ENCODE measurements at regions not wholly inside any gene's neighbourhood (a gene's known extent, or its start where the extent isn't known, plus 50 kb on each side); places are given as distances from the start of the nearest gene placed in this dataset.

DNA sequence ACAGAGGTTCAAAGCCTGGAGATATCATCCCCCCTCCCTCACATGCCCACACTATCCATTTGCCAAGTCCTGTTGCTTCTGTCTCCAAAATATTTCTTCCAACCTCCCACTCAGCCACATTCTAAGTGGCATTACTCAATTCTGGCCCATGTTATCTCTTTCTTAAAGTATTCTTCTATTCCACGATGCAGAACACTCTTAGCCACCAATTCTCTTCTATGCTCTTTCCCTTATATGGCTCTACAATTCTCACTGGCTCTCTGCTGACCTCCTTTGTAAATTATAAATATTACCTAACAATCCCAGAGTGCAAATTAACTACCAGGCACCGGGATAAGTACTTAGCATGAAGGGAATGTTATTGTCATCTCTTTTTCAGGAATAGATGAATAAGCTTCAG is 82.4 kb downstream of the KCNJ2 start:
- Histone ChIP-seq H3K79me2 (ENCODE audit: control insufficient read depth in 1 of 2, insufficient read depth in 2 of 2, low read length in 2 of 2) (no peaks in the 10 kb centered on the region), H3K18ac (ENCODE audit: extremely low read depth, low read length) (no peak overlapping the region), H2BK120ac (replicated peaks; ENCODE audit: low read depth, low read length) (no peak overlapping the region), H3K4me2 (ENCODE audit: insufficient read depth in 1 of 2, low read depth in 2 of 2, low read length in 2 of 2) (no peak overlapping the region), H2BK5ac (ENCODE audit: low read depth, low read length) (no peak overlapping the region), H4K91ac (replicated peaks; ENCODE audit: insufficient read length, low read length) (no peak overlapping the region), H2AFZ (ENCODE audit: low read length) (no peak overlapping the region), H3K27ac (ENCODE audit: low read depth, low read length) (no peak overlapping the region), H3K36me3 (ENCODE audit: control insufficient read depth in 2 of 4, insufficient read depth in 4 of 4, low read length in 3 of 4) (no peaks in the 10 kb centered on the region), H3K9me3 (ENCODE audit: insufficient read depth in 2 of 2, low read depth in 1 of 2, low read length in 1 of 2) (0 out of 4 replicates have a peak, but pooled peaks cover 0 to 2% of the 10 kb centered on the region in 2 experiments), H4K5ac (ENCODE audit: insufficient read length, low read depth, low read length) (no peak overlapping the region), H3K14ac (ENCODE audit: insufficient read length) (no peak overlapping the region), H3K4me3 (ENCODE audit: extremely low read depth in 1 of 4, insufficient read depth in 2 of 4, low read depth in 3 of 4, low read length in 4 of 4) (no peak overlapping the region), H4K8ac (ENCODE audit: extremely low read depth, insufficient read depth, low read length) (no peak overlapping the region), H2BK12ac (ENCODE audit: low read depth, low read length) (no peak overlapping the region), H3K56ac (replicated peaks; ENCODE audit: insufficient read length, low read depth, low read length) (no peak overlapping the region), H3K27me3 (replicated peaks in 1 of 4; ENCODE audit: control insufficient read depth in 3 of 4, extremely low read depth in 1 of 4, insufficient read depth in 3 of 4, low read length in 3 of 4) (no peaks in the 10 kb centered on the region), H3K4me1 (replicated peaks in 1 of 4; ENCODE audit: control insufficient read depth in 3 of 4, insufficient read depth in 4 of 4, low read length in 3 of 4) (no peaks in the 10 kb centered on the region), H3K79me1 (ENCODE audit: low read depth, low read length) (no peaks in the 10 kb centered on the region), H2AK5ac (ENCODE audit: low read depth, low read length) (no peak overlapping the region), H3K4ac (replicated peaks; ENCODE audit: insufficient read length, low read depth, low read length) (no peak overlapping the region), H2BK20ac (ENCODE audit: low read length) (no peak overlapping the region), H2BK15ac (ENCODE audit: low read length) (no peak overlapping the region), H3K23me2 (ENCODE audit: low read depth, low read length) (no peaks in the 10 kb centered on the region), H3K9ac (replicated peaks in 1 of 4; ENCODE audit: extremely low read depth in 1 of 4, low read depth in 3 of 4, low read length in 3 of 4) (no peak overlapping the region), H4K20me1 (replicated peaks in 1 of 2; ENCODE audit: control insufficient read depth in 1 of 2, insufficient read depth in 2 of 2, low read length in 2 of 2) (no peaks in the 10 kb centered on the region), H3K23ac (ENCODE audit: insufficient read length) (no peak overlapping the region)
- DNase-seq (ENCODE audit: low read depth in 1 of 2, low spot score in 2 of 2) (no peak), FAIRE-seq (no peak)
- TF ChIP-seq, protein P1, sequence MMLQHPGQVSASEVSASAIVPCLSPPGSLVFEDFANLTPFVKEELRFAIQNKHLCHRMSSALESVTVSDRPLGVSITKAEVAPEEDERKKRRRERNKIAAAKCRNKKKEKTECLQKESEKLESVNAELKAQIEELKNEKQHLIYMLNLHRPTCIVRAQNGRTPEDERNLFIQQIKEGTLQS (IDR thresholded peaks at IDR 0.05; ENCODE audit: insufficient read depth, low read depth, low read length) = no peak
- peak; percentile 55; the same call in 1 of the 2 replicates for TF ChIP-seq SRF (IDR thresholded peaks at IDR 0.05; ENCODE audit: low read depth, low read length)
- ChIA-PET CTCF (ENCODE audit: partially characterized antibody) (interaction anchor here (1.4 kb wide), 2 partner anchors 10 to 24 kb away, joined by 3 to 5 read pairs; no protein-coding TSS in a partner anchor), POLR2A (ENCODE audit: partially characterized antibody) (no interaction called here)
- 91% methylated on average over 2 of the region's 2 CpGs; no CpG with 5 or more reads in 1 of the 2 experiments for WGBS, 2 experiments (ENCODE audit: extremely low coverage in 1 of 2, insufficient coverage in 1 of 2, insufficient read length in 1 of 2, insufficient replicate concordance in 2 of 2, low coverage in 1 of 2, low lambda C conversion rate in 2 of 2, missing lambda C conversion rate in 1 of 2)
